ENCODE measurements at regions not wholly inside any gene's neighbourhood (a gene's known extent, or its start where the extent isn't known, plus 50 kb on each side); places are given as distances from the start of the nearest gene placed in this dataset.

GRCh38 chr4:56224641-56225040, 162.7 kb downstream of the AASDH start:
- DNase-seq: no peak
- Mint-ChIP-seq H3K36me3 (ENCODE audit: insufficient read depth, unreplicated experiment) (peaks cover 6% of the 10 kb centered on the region), H3K27me3 (ENCODE audit: insufficient read depth, unreplicated experiment) (no peaks in the 10 kb centered on the region), H3K4me1 (ENCODE audit: low read depth, unreplicated experiment) (peaks cover 20% of the 10 kb centered on the region), H3K27ac (ENCODE audit: unreplicated experiment) (no peak overlapping the region), H3K4me3 (ENCODE audit: unreplicated experiment) (no peak overlapping the region), H3K9me3 (ENCODE audit: unreplicated experiment) (peaks cover 9% of the 10 kb centered on the region)
- intact Hi-C loops (cut with micrococcal nuclease; ENCODE audit: unreplicated experiment): no loop called here
- TF ChIP-seq CTCF (IDR thresholded peaks at IDR 0.05; ENCODE audit: insufficient read depth in 1 of 2, low read depth in 1 of 2, low read length in 1 of 2, severe bottlenecking in 1 of 2, unreplicated experiment in 1 of 2): no peak
- Histone ChIP-seq H3K9me3 (0 out of 2 replicates have a peak, but pooled peaks cover 2% of the 10 kb centered on the region), H3K36me3 (ENCODE audit: control insufficient read depth, insufficient read depth, low read length) (no peaks in the 10 kb centered on the region; the same call in 1 of the 2 replicates), H3K4me1 (peaks cover 2% of the 10 kb centered on the region; the same call in 1 of the 2 replicates), H3K27me3 (replicated peaks; ENCODE audit: control insufficient read depth, insufficient read depth, low read length) (no peaks in the 10 kb centered on the region), H3K4me3 (ENCODE audit: low read depth, low read length) (no peak overlapping the region)
- BruUV-seq (replicated peaks): no TSS peak
- ChIA-PET CTCF (no interaction called here), POLR2A (no interaction called here)

- Mint-ChIP-seq H3K27ac (ENCODE audit: unreplicated experiment) (no peak overlapping the region), H3K4me3 (ENCODE audit: unreplicated experiment) (no peak overlapping the region), H3K36me3 (ENCODE audit: insufficient read depth, unreplicated experiment) (peaks cover 6% of the 10 kb centered on the region), H3K27me3 (ENCODE audit: insufficient read depth, unreplicated experiment) (no peaks in the 10 kb centered on the region), H3K4me1 (ENCODE audit: low read depth, unreplicated experiment) (peaks cover 27% of the 10 kb centered on the region), H3K9me3 (ENCODE audit: unreplicated experiment) (peaks cover 9% of the 10 kb centered on the region)
- Histone ChIP-seq H3K4me1 (peaks cover 19% of the 10 kb centered on the region), H3K27me3 (replicated peaks; ENCODE audit: control insufficient read depth, insufficient read depth, low read length) (no peaks in the 10 kb centered on the region), H3K4me3 (ENCODE audit: low read depth, low read length) (no peak overlapping the region), H3K9me3 (no peaks in the 10 kb centered on the region), H3K36me3 (ENCODE audit: control insufficient read depth, insufficient read depth, low read length) (no peaks in the 10 kb centered on the region; the same call in 1 of the 2 replicates)
- no peak for DNase-seq
- intact Hi-C loops (cut with micrococcal nuclease; ENCODE audit: unreplicated experiment): no loop called here
- ChIA-PET CTCF (no interaction called here), POLR2A (no interaction called here)
- BruUV-seq (replicated peaks): no TSS peak
- TF ChIP-seq CTCF (IDR thresholded peaks at IDR 0.05; ENCODE audit: insufficient read depth in 1 of 2, low read depth in 1 of 2, low read length in 1 of 2, severe bottlenecking in 1 of 2, unreplicated experiment in 1 of 2): no peak
Measured at GRCh38 chr4:56222514-56222913, 164.8 kb downstream of the AASDH start.

GRCh38 chr4:56220261-56220660, 167.0 kb downstream of the AASDH start:
- no peak for DNase-seq
- Mint-ChIP-seq H3K9me3 (ENCODE audit: unreplicated experiment) (no peaks in the 10 kb centered on the region), H3K4me1 (ENCODE audit: low read depth, unreplicated experiment) (peaks cover 37% of the 10 kb centered on the region), H3K36me3 (ENCODE audit: insufficient read depth, unreplicated experiment) (peaks cover 14% of the 10 kb centered on the region), H3K27me3 (ENCODE audit: insufficient read depth, unreplicated experiment) (no peaks in the 10 kb centered on the region), H3K4me3 (ENCODE audit: unreplicated experiment) (no peak overlapping the region), H3K27ac (ENCODE audit: unreplicated experiment) (peak overlapping the region; percentile 49)
- intact Hi-C loops (cut with micrococcal nuclease; ENCODE audit: unreplicated experiment): no loop called here
- Histone ChIP-seq H3K4me3 (ENCODE audit: low read depth, low read length) (no peak overlapping the region), H3K27me3 (replicated peaks; ENCODE audit: control insufficient read depth, insufficient read depth, low read length) (no peaks in the 10 kb centered on the region), H3K36me3 (ENCODE audit: control insufficient read depth, insufficient read depth, low read length) (no peaks in the 10 kb centered on the region; the same call in 1 of the 2 replicates), H3K9me3 (peaks cover 4% of the 10 kb centered on the region; the same call in 1 of the 2 replicates), H3K4me1 (peaks cover 39% of the 10 kb centered on the region)
- no TSS peak for BruUV-seq (replicated peaks)
- CTCF ChIA-PET: no interaction called here
- no peak for TF ChIP-seq CTCF (IDR thresholded peaks at IDR 0.05; ENCODE audit: insufficient read depth in 1 of 2, low read depth in 1 of 2, low read length in 1 of 2, severe bottlenecking in 1 of 2, unreplicated experiment in 1 of 2)
- POLR2A ChIA-PET: no interaction called here

All from Caco-2 (cell line).